DMS 273 treated with DMSO at 0.1 percent for 48 hours (cell line): ENCODE measurements at regions not wholly inside any gene's neighbourhood (a gene's known extent, or its start where the extent isn't known, plus 50 kb on each side); places are given as distances from the start of the nearest gene placed in this dataset.

Experiments used
- DNase-seq: peaks from one replicate; lab custom pipeline; 2025; lab: John Stamatoyannopoulos, UW

- no peak for DNase-seq
Observed at GRCh38 chr7:155360495-155361345, 63.0 kb downstream of the INSIG1 start.

- no peak for DNase-seq
Observed at GRCh38 chr7:155361346-155361680, 63.6 kb downstream of the INSIG1 start.

GRCh38 chr7:155361947-155362346 is 64.3 kb downstream of the INSIG1 start:
- DNase-seq, result no peak

- DNase-seq, result no peak
Observed at GRCh38 chr7:155362380-155363145, 64.9 kb downstream of the INSIG1 start.

GRCh38 chr7:155363146-155363539 is 65.5 kb downstream of the INSIG1 start:
- DNase-seq, result no peak

- DNase-seq, result no peak
Observed at GRCh38 chr7:155363852-155364600, 66.3 kb downstream of the INSIG1 start.

GRCh38 chr7:155365146-155365874 is 67.6 kb downstream of the INSIG1 start:
- DNase-seq, result no peak

- no peak for DNase-seq
Observed at GRCh38 chr7:155368894-155369600, 71.4 kb downstream of the INSIG1 start.

- DNase-seq, result no peak
Observed at GRCh38 chr7:155369766-155370165, 72.1 kb downstream of the INSIG1 start.

GRCh38 chr7:155371331-155371883 is 73.7 kb downstream of the INSIG1 start:
- no peak for DNase-seq

GRCh38 chr7:155371884-155372781 is 74.5 kb downstream of the INSIG1 start:
- DNase-seq, result no peak

- no peak for DNase-seq
Observed at GRCh38 chr7:155372782-155373358, 75.2 kb downstream of the INSIG1 start.

- DNase-seq, result no peak
Observed at GRCh38 chr7:155373359-155374273, 75.9 kb downstream of the INSIG1 start.

GRCh38 chr7:155374276-155375252 is 76.9 kb downstream of the INSIG1 start:
- no peak for DNase-seq

- DNase-seq, result no peak
Observed at GRCh38 chr7:155375337-155376277, 77.9 kb downstream of the INSIG1 start.
